HG02884 (cell line): ENCODE measurements at regions not wholly inside any gene's neighbourhood (a gene's known extent, or its start where the extent isn't known, plus 50 kb on each side); places are given as distances from the start of the nearest gene placed in this dataset.

Experiments
- ATAC-seq: cut with Tn5 transposase; IDR thresholded peaks from one replicate; pipeline ENCODE4 v1.9.1; 2021; ENCODE audit warnings: mild to moderate bottlenecking, moderate library complexity; ENCODE audit not compliant: unreplicated experiment

DNA sequence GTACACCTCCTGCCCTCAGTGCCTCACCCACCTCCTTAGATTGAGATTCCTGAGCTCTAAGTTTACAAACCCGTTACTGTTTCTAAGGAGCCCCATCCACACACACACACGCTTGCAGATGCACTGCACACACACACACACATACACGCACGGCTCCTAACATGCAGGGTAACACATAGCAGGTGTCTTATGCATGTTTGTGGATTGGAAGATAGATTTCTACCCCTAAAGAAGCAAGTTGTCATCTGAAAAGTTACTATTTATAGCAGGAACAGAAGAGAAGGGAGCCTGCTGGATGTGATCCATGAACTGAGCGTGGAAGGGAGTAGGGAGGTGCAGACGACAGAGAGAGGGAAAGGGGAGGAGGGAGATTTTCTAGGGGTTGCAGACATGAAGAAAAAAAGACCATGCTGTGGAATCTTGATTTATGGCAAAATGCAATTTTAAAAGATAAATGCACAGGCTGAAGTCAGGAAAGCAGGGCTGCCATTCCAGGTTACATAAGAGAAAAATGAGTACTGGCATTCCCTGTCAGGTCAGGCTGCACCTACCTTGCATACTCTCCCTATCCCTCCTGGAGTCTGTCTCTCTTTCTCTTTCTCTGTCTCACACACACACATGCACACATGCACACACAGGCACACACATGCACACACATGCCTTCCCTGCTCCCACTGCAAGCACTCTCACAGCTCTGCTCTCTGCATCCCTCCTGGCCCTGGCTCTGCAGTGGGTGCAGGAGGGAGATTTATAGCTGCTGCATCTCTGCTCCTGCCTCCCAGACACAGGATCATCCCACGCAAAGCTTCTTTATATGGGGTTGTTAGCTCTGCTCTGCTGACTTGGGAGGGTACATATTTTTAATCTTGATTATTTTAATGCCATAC, 192.6 kb upstream of the MYT1L start:
- no peak for ATAC-seq

DNA sequence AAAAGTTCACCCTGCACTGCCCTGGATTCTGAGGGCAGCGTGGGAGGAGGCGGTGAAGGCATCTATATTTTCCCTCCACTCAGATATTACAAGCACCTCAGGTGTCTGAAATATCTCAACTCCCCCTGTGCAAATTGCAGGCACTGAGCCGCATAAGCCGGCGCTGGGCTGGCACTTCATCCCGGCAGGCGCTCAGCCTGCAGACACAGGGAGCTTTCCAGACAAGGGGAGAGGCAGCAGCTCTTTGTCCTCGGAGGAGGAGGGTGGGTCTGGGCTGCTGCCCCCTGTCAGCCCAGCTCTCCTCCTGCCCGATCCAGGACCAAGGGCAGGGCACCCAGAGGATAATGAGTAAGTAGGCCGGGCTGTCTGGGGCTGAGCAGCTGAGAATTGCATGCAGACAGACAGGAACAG, 189.3 kb upstream of the MYT1L start:
- no peak for ATAC-seq

GRCh38 chr2:2519381-2519780, 188.3 kb upstream of the MYT1L start:
- ATAC-seq: no peak

DNA sequence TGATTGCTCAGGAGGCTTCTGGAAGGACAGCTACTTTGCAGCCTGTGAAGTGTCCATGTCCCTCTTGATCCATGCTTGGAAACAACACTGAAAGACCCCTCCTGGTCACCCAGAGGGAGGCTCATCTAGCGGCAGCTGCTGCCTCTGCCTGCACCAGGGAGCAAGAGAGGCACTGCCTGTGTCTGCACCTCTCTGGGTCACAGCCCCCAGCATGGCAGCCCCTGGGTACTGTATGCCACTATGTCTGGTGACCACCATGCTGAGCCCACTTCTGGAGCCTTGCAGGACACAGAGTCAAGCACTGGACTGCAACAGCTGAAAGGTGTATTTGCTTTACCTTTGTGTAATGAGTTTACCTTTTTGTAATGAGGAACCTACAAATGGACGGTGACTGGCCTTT, 186.3 kb upstream of the MYT1L start:
- ATAC-seq: no peak

DNA sequence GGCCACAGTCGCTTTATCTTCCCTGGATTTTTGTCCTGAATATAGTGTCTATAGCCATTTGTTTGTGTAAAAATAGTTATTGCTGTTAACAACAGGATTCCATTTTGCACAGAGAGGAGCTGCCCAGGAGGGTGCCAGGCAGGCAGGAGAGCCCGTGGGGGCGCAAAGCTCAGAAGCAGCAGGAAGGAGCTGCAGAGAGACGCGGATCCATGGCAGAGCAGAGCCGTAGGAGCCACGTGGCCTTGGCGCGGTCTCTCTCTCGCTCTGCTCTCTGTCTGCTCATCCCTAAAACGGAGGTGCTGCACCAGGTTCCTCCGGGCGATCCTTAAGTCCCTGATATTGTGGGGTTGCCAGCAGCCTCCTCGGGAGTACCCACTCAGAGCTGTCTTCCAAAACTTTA, 185.3 kb upstream of the MYT1L start:
- no peak for ATAC-seq

- no peak for ATAC-seq
Measured at GRCh38 chr2:2512931-2513330, 181.9 kb upstream of the MYT1L start.

- ATAC-seq: no peak
Measured at GRCh38 chr2:2507417-2507997, 176.4 kb upstream of the MYT1L start.

DNA sequence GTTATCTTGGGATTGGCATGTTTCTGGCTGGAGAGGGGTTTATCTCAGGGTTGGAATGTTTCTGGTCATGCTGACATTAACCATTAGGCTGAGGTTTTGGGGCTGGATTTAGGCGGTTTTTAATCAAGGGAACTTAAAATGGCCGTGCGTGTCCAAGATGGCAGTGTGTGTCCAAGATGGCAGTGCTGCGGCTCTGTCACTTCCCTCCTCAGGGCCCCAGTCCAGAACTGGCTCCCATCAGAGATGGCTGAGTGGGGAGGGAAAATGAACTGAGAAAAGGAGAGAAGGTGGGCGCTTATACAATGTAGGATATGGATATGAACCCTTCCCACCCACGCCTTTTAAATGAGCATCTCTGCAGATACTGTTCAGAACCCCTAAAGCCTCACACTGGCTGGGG, 175.5 kb upstream of the MYT1L start:
- no peak for ATAC-seq

- no peak for ATAC-seq
Measured at GRCh38 chr2:2505604-2506003, 174.5 kb upstream of the MYT1L start.

- ATAC-seq: no peak
Measured at GRCh38 chr2:2503864-2504418, 172.9 kb upstream of the MYT1L start.

- no peak for ATAC-seq
Measured at GRCh38 chr2:2502201-2502549, 171.1 kb upstream of the MYT1L start.

DNA sequence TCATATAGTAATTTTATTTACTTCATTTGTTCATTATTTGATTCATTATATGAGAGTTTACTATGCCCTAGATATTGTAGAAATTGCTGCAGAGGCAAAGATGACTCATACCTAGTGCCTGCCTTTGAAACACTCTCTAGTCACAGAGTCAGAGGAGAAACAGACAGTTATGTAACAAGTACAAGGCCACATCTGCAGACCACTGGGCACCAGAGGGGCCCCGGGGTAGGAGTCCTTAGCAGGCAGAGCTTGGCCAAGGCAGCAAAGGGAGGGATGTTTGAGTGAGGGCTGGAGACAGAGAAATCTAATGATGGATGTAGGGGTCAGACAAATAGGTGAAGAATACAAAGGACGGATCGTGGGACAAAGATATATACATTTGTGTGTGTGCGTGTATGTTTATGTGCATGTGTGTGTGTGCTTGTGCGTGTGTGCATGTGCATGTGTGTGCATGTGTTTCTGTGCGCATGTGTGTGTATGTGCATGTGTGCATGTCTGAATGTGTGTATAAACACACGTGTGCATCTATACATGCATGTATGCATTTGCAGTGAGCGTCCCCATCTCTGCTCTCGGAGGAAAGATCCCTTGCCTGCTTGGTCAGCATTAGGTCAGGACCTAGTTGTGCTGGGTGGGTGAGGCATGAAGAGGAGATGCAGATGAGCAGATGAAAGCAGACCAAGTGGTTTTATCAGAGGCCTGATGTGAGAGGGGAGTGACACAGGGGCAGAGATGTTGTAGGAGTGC, 170.6 kb upstream of the MYT1L start:
- ATAC-seq: no peak

DNA sequence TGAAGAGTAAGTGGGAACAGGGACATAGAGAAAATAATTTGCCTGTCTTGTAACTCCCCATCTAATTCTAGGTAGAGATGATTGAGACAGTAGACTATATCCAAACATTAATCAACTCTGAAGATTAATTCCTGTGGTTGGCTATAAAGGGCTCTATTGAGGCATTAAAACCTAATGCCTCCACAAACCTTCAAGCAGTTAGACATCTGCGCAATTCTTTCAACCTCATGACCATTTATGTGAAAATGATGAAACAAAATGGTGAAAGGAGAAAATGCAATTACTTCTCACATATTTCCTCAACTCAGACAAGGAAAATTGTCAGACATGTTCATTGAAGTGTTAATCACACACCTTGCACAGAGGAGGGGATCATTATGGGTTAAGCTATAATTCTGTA, 164.5 kb upstream of the MYT1L start:
- ATAC-seq: no peak

- ATAC-seq: no peak
Measured at GRCh38 chr2:2493496-2493895, 162.4 kb upstream of the MYT1L start.

- ATAC-seq: no peak
Measured at GRCh38 chr2:2492800-2493199, 161.7 kb upstream of the MYT1L start.

DNA sequence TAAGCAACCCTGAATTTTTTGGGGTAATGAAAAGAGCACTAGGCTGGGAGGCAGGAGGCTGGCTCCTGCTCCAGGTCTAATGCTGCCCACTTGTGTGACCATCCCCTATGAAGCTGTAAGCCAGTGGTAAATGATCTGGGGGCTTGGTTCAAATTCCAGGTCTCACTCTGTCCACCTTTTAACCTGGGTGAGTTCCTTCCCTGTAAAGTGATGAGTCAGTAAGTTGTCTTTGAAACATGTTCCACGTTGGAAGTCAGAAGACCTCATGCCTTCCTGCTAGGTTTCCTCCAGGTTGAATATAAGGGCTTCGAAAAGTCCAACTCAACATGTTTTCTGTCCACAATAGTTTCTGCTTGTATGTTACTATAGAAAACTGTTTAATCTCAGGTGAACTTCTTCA, 160.9 kb upstream of the MYT1L start:
- ATAC-seq: no peak

GRCh38 chr2:2484301-2484700, 153.2 kb upstream of the MYT1L start:
- no peak for ATAC-seq

- ATAC-seq: no peak
Measured at GRCh38 chr2:2482851-2483250, 151.8 kb upstream of the MYT1L start.

GRCh38 chr2:2472881-2473280, 141.8 kb upstream of the MYT1L start:
- ATAC-seq: no peak

DNA sequence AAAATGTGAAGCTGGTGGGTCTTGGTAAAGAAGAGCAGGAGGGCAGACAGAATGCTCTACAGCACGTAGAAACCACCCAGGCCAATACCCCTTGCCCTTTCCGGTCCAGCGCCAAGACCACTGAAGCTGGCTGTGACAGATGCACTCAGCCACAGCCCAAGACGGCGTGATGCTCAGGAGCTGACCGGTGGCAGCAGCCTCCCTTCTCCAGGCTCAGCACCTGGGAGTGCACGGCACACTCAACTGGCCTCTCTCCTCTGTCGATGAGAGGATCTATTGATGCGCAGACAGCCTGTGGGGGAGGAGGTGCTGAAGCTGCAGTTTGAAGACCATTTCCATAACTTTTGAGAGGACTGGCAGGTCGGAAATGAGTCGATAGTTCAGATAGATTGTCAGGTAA, 141.0 kb upstream of the MYT1L start:
- no peak for ATAC-seq

DNA sequence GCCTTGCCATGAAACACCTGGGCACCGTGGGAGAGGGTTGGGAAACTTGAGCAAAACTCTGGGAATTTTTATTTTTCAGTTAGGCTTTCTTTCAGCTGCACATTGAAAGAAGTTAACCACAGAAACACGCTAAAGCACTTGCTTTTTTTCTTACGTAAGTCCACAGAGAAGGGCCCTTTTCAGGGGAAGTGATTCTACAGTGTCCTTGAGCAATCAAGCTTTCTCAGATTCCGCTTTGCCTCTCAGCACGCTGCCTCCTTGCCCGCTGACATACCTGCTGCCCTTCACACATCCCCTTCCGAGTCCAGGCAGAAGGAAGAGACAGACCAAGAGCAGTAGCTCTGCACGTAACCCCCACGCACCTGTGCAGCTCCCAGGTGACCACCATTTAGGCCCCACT, 135.5 kb upstream of the MYT1L start:
- no peak for ATAC-seq

DNA sequence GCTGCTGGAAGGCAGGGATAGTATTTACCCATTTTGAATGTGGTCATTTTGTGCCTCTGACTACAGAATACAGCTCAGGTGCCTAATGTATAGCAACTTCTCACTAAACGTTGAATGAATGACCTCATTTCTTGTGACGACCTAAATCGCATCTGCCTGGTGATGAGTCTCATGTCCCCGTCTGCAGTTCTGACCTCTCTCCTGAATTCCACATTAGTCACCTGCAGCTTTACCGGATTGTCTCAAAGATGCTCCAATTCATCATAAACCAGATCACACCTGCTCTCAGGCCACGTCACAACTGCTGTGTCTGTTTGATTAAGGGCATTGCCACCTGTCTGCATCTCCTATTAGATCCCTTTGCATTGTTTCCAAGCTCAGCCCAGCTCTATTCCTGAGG, 133.6 kb upstream of the MYT1L start:
- no peak for ATAC-seq
